ENCODE measurements at regions not wholly inside any gene's neighbourhood (a gene's known extent, or its start where the extent isn't known, plus 50 kb on each side); places are given as distances from the start of the nearest gene placed in this dataset.

GRCh38 chr11:11143849-11144248, 209.2 kb downstream of the CSNK2A3 start:
- no peak for TF ChIP-seq CTCF (IDR thresholded peaks at IDR 0.05; ENCODE audit: insufficient read depth, low read length)
- no peak for DNase-seq (ENCODE audit: low read depth)
- no peak overlapping the region for H3K4me3 ChIP-seq (ENCODE audit: low read depth, low read length)

- TF ChIP-seq CTCF (IDR thresholded peaks at IDR 0.05; ENCODE audit: insufficient read depth, low read length) = no peak
- H3K4me3 ChIP-seq (ENCODE audit: low read depth, low read length) = no peak overlapping the region
- DNase-seq (ENCODE audit: low read depth) = peak; percentile 2
Measured at GRCh38 chr11:11142430-11142829, 210.6 kb downstream of the CSNK2A3 start.

- TF ChIP-seq CTCF (IDR thresholded peaks at IDR 0.05; ENCODE audit: insufficient read depth, low read length) = no peak
- H3K4me3 ChIP-seq (ENCODE audit: low read depth, low read length) = no peak overlapping the region
- DNase-seq (ENCODE audit: low read depth) = peak; percentile 18
Measured at GRCh38 chr11:11141065-11141464, 212.0 kb downstream of the CSNK2A3 start.

- H3K4me3 ChIP-seq (ENCODE audit: low read depth, low read length) = no peak overlapping the region
- TF ChIP-seq CTCF (IDR thresholded peaks at IDR 0.05; ENCODE audit: insufficient read depth, low read length) = no peak
- no peak for DNase-seq (ENCODE audit: low read depth)
Measured at GRCh38 chr11:11140510-11140909, 212.5 kb downstream of the CSNK2A3 start.

- no peak for DNase-seq (ENCODE audit: low read depth)
- no peak for TF ChIP-seq CTCF (IDR thresholded peaks at IDR 0.05; ENCODE audit: insufficient read depth, low read length)
- no peak overlapping the region for H3K4me3 ChIP-seq (ENCODE audit: low read depth, low read length)
Measured at GRCh38 chr11:11137339-11137738, 215.7 kb downstream of the CSNK2A3 start.

- TF ChIP-seq CTCF (IDR thresholded peaks at IDR 0.05; ENCODE audit: insufficient read depth, low read length) = no peak
- no peak for DNase-seq (ENCODE audit: low read depth)
- H3K4me3 ChIP-seq (ENCODE audit: low read depth, low read length) = no peak overlapping the region
Measured at GRCh38 chr11:11135820-11136476, 217.1 kb downstream of the CSNK2A3 start.

- no peak for TF ChIP-seq CTCF (IDR thresholded peaks at IDR 0.05; ENCODE audit: insufficient read depth, low read length)
- DNase-seq (ENCODE audit: low read depth) = no peak
- H3K4me3 ChIP-seq (ENCODE audit: low read depth, low read length) = no peak overlapping the region
Measured at GRCh38 chr11:11129118-11129517, 223.9 kb downstream of the CSNK2A3 start.
